GM18858 (cell line): ENCODE measurements at regions not wholly inside any gene's neighbourhood (a gene's known extent, or its start where the extent isn't known, plus 50 kb on each side); places are given as distances from the start of the nearest gene placed in this dataset.

Source experiments
- ATAC-seq: cut with Tn5 transposase; IDR thresholded peaks from one replicate; pipeline ENCODE4 v1.9.1; 2021; ENCODE audit not compliant: unreplicated experiment

GRCh38 chr2:78423631-78424030 is 601.9 kb upstream of the REG3G start:
- no peak for ATAC-seq

- no peak for ATAC-seq
These were observed 598.3 kb upstream of the REG3G start for GRCh38 chr2:78427170-78427569.

DNA sequence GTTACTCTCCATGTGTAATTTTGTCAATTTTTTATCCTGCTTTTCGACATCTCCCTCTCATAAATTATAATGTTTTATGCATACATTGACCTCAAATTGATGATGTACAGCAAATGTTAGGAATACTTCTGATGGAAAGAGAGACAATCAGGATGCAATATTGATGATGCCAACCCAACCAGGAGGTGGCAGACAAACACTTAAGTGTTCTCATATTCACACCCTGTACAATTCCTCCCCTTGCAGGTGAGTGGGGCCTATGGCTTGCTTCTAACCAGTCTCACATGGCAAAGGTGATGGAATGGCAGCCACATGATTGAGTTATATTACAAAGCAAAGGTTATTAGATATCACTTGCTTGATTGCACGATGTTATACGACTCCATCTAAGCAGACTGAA is 594.3 kb upstream of the REG3G start:
- ATAC-seq, result no peak

DNA sequence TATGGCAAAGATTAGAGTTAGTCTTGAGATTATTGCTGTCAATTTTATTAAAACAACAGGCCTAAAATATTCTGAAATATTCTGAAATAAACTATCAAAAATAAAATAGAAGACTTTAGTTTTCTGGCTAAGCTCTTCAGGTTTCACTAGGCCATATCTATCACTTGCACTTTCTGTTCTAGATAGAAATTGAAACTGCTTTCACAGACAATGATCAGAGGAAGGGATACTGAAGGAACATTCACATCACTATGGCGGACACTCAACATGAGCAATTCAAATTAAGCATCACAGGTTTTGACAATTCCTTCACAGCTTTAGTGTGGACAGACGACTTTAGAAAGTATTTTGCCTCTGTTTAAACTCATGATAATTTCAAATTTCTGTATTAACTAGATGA is 586.4 kb upstream of the REG3G start:
- no peak for ATAC-seq

DNA sequence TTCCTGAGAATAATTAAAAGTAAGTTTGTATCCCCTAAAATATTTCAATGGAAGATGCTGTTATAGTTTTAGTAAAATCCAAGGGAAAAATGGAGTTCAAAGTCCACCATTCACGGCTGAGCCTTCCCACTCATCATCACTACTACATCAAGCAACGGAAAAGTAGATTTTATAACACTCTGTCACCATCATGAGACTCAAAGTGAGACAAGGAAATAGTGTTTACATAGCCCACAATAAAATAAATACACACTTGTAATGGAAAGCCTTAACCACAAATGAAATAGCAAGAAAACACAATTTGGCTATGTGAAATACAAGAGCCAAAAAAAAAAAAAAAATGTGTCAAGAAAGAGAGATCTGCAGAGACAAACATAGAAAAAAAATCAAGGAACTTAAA is 569.9 kb upstream of the REG3G start:
- ATAC-seq, result no peak

DNA sequence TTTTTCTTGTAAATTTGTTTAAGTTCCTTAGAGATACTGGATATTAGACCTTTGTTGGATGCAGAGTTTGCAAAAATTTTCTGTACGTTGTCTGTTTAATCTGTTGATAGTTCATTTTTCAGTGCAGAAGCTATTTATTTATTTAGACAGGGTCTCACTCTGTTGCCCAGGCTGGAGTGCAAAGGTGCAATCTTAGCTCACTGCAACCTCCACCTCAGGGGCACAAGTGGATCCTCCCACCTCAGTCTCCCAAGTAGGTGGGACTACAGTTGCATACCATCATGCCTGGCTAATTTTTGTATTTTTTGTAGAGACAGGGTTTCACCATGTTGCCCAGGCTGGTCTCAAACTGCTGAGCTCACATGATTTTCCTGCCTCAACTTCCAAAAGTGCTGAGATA is 568.2 kb upstream of the REG3G start:
- no peak for ATAC-seq

GRCh38 chr2:78465707-78466106 is 559.8 kb upstream of the REG3G start:
- ATAC-seq, result no peak

DNA sequence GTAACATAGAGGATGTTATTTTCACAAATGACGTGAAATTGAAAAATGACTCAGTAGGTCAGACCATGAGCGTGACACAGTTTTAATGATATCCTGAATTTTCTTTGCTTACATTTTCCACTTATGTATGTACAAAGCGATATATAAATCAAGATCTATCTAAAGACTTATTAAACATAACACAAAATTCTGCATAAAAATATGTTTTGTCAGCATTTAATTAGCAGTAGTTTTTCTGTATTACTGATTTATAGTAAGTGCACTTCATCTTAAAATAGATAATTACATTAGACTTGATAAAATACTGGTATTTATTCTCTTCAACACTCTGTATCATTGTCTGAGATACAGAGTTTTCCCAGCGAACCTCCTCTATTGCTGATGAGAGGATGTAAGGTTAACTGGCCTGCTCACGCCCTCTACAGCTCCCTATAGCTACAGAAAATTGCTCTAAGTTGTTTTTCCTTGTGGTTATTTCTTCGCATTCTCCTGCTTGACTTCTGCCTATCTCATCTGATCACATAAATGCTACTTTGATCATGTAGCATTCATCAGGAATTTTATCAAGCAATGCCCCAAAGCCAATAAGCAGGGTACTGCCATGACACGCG is 548.8 kb upstream of the REG3G start:
- no peak for ATAC-seq

DNA sequence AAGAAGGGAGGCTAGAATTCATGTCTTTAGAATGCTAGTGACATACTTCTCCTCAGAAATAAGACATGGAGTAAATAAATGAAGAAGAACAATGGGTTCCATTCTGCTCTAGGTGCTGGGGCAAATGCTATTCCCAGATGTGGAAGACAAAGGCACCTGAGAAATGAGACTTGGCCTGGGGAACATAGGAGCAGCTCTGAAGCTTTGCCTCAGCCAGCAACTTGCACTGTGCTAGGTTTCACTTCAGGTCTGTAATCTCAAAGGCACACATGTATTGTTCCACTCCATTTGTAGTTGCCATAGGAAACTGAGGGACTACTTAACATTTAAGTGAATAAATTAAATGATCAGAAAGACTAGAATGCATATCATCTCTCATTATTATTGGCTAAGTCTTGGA is 538.9 kb upstream of the REG3G start:
- no peak for ATAC-seq

GRCh38 chr2:78498125-78498524 is 527.4 kb upstream of the REG3G start:
- no peak for ATAC-seq

DNA sequence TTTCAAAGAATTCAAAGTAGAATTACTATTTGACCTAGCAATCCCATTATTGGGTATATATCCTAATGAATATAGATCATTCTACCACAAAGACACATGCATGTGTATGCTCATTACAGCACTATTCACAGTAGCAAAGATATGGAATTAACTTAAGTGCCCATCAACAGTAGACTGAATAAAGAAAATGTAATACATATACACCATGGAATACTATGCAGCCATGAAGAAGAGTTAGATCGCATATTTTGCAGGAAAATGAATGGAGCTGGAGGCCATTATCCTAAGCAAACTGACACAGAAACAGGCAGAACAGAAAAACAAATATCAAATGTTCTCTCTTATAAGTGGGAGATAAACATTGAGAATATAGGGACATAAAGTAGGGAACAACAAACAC is 519.2 kb upstream of the REG3G start:
- no peak for ATAC-seq

DNA sequence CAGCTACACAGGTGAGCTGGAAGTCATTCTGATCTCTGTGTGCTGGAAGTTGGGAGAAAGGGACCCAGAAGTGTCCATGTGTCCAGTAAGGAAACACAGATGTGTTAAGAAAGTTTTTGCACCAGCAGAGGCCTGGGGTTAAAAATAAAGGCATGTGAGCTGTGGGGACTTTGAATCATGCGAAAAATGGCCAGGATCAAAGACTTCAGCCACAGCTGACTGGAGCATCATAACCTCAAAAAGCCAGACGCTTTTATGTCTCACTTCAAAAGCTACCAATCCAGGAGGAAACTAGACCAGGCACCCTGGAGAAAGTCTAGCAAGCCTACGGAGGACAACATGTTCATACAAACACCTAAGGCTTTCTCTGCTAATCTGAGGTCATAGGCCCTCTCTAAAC is 503.6 kb upstream of the REG3G start:
- no peak for ATAC-seq

DNA sequence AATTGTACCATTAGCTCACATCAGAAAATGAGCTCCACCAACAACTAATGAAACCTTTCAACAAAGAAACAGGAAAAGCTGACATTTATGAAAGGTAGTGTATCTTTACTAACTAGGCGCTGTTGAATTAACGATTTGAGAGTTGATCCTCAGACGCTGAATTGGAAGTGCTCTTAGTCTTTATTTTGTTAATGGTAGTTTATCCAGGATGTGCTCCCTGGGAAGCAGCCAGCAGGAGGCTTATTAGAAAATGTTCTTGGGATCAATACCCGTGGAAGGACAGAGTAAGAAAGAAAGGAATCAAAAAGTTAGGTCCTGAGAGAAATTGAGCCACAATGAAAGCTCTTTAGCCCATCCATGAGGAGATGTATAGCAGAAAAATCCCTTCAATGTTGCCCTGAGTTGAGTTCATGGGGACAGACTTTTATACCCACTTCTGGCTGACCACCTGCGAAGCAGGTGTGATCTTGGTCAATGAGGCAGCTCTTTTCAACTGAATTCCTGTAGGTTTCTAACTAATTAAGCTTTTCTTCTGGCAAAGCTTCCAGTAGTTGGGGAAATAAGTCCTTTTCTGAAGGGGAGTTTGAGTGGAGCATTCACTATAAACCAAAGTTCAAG is 492.6 kb upstream of the REG3G start:
- no peak for ATAC-seq

- ATAC-seq, result no peak
These were observed 490.1 kb upstream of the REG3G start for GRCh38 chr2:78535395-78535794.

DNA sequence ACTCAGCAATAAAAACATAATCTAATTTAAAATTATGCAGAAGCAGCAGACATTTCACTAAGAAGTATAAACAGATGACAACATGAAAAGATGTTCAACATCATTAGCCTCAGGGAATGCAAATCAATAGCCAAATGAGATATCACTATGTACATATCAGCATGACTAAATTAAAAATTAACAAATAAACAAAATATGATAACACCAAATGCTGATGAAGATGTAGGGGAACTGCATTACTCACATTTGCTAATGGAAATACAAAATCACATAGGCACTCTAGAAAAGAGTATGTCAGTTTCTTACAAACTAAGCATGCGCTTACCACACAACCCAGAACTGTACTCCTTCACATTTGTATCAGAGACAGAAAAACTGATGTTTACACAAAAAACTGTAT is 487.2 kb upstream of the REG3G start:
- ATAC-seq, result no peak

DNA sequence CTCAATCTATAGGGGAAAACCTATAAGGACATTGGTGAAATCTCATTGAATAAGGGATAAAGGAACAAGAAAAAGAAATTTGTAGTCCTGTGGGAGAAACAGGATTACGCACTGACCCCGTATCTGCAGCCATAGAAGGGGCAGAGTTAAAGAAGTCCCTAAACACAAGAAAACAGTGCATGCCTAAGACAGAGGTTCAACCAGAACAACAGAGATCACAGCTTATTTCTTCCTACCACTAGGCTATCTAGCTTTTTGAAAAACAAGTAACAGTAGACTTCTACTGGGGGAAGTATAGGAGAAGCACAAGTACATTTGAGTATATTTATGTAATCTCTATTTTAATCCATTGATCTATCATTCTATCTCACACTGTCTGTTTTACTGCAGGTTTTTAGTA is 485.2 kb upstream of the REG3G start:
- no peak for ATAC-seq

GRCh38 chr2:78541088-78541450 is 484.4 kb upstream of the REG3G start:
- no peak for ATAC-seq

DNA sequence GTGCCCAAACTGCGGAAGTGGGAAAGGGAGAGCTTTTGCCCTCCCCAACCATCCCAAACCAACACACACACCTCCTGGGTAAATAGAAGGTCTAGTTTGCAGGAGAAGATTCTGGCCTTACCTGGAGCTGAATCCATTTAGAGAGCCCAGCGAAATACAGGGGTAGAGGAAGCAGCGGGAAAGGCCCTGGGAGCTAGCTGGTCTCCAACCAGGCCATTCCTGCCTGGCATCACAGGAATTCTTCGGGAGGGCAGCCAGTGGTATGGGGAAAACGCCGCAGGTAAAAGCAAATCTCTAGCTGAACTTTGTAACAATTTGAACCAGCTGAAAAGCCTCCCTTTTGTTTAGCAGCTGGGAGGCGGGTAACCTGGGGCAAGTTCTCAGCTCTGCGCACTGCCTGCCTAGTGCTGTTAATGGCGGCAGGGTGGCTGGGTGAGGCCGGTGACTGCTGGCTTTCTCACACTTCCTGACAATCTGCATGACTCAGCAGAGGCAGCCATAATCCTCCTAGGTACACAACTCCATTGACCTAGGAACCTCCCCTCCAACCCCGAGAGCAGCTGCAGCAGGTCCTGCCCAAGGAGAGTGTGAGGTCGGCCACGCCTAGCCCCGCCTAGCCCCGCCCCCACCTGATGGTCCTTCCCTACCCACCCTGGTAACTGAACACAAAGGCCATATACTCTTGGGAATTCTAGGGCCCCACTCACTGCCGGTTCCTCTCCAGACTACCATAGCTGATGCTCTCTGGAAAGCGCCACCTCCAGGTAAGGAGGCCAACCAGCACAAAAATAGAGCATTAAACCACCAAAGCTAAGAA is 483.8 kb upstream of the REG3G start:
- ATAC-seq, result no peak

DNA sequence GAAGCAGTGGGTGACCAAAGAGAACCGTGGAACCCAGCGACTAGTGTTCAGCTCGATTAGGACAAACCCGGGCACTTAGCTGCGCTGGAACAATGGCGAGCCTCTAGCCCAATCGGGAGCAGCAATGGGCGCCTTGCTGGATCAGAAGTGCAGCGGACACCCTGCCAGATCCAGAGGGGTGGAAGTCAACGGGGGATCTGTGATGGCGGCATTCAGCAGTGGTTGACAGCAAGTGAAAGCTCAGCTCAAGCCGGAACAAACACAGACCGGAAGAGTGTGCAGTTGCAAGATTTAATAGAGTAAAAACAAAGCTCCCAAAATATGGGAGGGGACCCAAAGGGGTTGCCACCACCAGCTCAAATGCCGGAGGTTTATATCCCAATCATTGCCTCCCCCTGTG is 478.7 kb upstream of the REG3G start:
- ATAC-seq, result no peak

DNA sequence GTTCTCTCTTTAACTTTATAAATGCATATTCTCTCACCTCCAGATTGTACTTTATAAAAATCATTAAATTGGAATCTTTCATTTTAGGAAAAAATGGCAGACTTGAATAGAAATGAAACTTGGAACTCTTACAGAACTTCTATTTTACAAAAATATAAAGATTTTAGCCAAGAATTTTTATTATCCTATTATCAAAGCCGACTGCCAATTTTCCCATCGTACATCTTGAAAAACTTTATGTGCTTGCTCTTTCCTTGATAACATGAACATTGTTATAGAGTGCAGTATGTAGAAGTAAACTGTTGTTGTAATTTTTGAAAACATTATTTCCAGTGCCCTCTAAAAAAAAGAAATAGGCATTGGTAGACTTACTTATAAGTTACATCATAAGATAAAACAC is 475.7 kb upstream of the REG3G start:
- ATAC-seq, result no peak

GRCh38 chr2:78553866-78554647 is 471.4 kb upstream of the REG3G start:
- no peak for ATAC-seq

DNA sequence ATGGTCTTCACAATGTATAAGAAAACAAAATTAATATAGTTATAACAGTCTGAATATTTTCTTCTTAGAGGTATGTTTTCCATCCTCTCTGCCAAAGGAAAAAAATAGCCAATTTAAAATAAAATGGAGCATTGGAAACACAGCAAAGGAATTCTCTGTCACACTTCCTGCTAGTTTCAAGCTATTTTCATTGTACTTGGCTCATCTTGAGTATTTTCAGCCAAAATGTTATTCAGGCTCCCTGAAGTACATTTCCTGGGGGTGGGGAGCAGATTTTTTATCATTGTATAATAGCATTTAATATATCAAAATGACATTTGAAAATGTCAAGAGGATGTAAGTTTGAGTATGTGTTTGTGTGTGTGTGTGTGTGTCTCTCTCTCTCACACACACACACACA is 463.6 kb upstream of the REG3G start:
- ATAC-seq, result no peak
